Uterus (tissue), 2 donors: ENCODE measurements at regions not wholly inside any gene's neighbourhood (a gene's known extent, or its start where the extent isn't known, plus 50 kb on each side); places are given as distances from the start of the nearest gene placed in this dataset.
"Not testable (repeated sequence)": the region's sequence is repeated elsewhere in the genome, so short reads cannot be mapped to it uniquely, and the experiment has no call there.

Source experiments
- CTCF ChIP-seq, 4 experiments: fragments of 200-600 bp in 2 of 4; fragments of 450-650 bp in 2 of 4; sonication (generic) in 2 of 4; IDR thresholded peaks; one replicate each; pipeline ENCODE4 v1.5.1; 2016 to 2019; ENCODE audit warnings: antibody characterized with exemption in 4 of 4, mild to moderate bottlenecking in 2 of 4, moderate library complexity in 1 of 4
- POLR2A ChIP-seq, 2 donors: fragments of 450-650 bp; IDR thresholded peaks; one replicate each; pipeline ENCODE4 v1.6.1; 2016; ENCODE audit warnings: antibody characterized with exemption in 2 of 2, mild to moderate bottlenecking in 1 of 2, moderate library complexity in 1 of 2

- not testable (repeated sequence) for TF ChIP-seq CTCF, POLR2A (IDR thresholded peaks at IDR 0.05)
These were observed 338.5 kb downstream of the TYW1 start for GRCh38 chr7:67335165-67335564.
